ENCODE measurements at regions not wholly inside any gene's neighbourhood (a gene's known extent, or its start where the extent isn't known, plus 50 kb on each side); places are given as distances from the start of the nearest gene placed in this dataset.

- TF ChIP-seq CTCF (IDR thresholded peaks at IDR 0.05) (no peak), POLR2A (IDR thresholded peaks at IDR 0.05) (no peak)
These were observed 126.2 kb upstream of the SLC28A3 start for GRCh38 chr9:84466580-84467285.

All from uterus (tissue), 2 donors.